ENCODE measurements at regions not wholly inside any gene's neighbourhood (a gene's known extent, or its start where the extent isn't known, plus 50 kb on each side); places are given as distances from the start of the nearest gene placed in this dataset.

DNA sequence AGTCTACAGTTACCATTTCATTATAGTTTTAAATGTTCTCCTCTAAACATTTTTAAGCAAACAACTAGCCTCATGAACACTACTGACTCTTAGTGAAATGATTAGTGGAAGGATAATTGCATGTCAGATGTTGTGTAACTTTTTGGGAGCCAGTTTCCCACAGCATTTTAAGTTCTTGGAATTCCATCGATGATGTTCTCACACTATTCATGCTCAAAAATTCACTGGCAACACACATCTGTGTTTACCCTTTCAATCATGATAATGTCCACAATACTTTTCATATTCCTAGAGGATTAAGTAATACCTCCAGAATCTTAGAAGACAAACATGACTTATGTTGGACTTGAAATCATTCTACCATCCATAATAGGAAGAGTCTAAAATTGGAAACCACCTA lies 678.1 kb upstream of the ID4 start:
- Histone ChIP-seq H3K9ac (replicated peaks; ENCODE audit: extremely low read depth, insufficient read depth, low read length) (no peak overlapping the region), H3K9me1 (replicated peaks; ENCODE audit: control insufficient read depth, extremely low read depth, insufficient read depth, low read length) (no peaks in the 10 kb centered on the region), H3K4me2 (ENCODE audit: insufficient read depth, low read length) (no peak overlapping the region), H2AFZ (ENCODE audit: low read depth, low read length) (no peak overlapping the region), H3K79me2 (ENCODE audit: control insufficient read depth, insufficient read depth, low read length) (no peaks in the 10 kb centered on the region), H3K9me3 (replicated peaks; ENCODE audit: control insufficient read depth, insufficient read depth, low read length) (peaks cover 3% of the 10 kb centered on the region), H3K36me3 (ENCODE audit: control insufficient read depth in 2 of 2, extremely low read depth in 1 of 2, insufficient read depth in 2 of 2, low read length in 2 of 2) (no peaks in the 10 kb centered on the region), H3K27me3 (ENCODE audit: control insufficient read depth in 2 of 2, insufficient read depth in 2 of 2, low read length in 2 of 2) (no peaks in the 10 kb centered on the region), H3K4me3 (replicated peaks in 1 of 3; ENCODE audit: insufficient read depth in 1 of 3, low read depth in 1 of 3, low read length in 3 of 3) (no peak overlapping the region), H3K4me1 (ENCODE audit: control insufficient read depth, extremely low read depth, insufficient read depth, low read length) (no peaks in the 10 kb centered on the region), H4K20me1 (replicated peaks; ENCODE audit: control insufficient read depth, extremely low read depth, insufficient read depth, low read length) (no peaks in the 10 kb centered on the region), H3K27ac (ENCODE audit: insufficient read depth, low read depth, low read length) (no peak overlapping the region)
- CTCF ChIA-PET = no interaction called here
- DNase-seq (ENCODE audit: low read depth, low spot score) (no peak), FAIRE-seq (no peak)
- POLR2A ChIA-PET = no interaction called here
- TF ChIP-seq FOS (IDR thresholded peaks at IDR 0.05; ENCODE audit: borderline replicate concordance, insufficient read depth, low read length) (no peak), MYC (IDR thresholded peaks at IDR 0.05; ENCODE audit: low read depth, low read length) (no peak), POLR2A (IDR thresholded peaks at IDR 0.05; ENCODE audit: low read depth, low read length) (no peak), EZH2 (IDR thresholded peaks at IDR 0.05; ENCODE audit: borderline replicate concordance, low read depth, low read length, severe bottlenecking) (no peak), CTCF (IDR thresholded peaks at IDR 0.05; ENCODE audit: extremely low read depth in 1 of 2, insufficient read depth in 1 of 2, low read depth in 1 of 2, low read length in 2 of 2) (no peak)
- TF ChIP-seq, protein P1, sequence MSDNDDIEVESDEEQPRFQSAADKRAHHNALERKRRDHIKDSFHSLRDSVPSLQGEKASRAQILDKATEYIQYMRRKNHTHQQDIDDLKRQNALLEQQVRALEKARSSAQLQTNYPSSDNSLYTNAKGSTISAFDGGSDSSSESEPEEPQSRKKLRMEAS (IDR thresholded peaks at IDR 0.05; ENCODE audit: insufficient read depth, insufficient read length) = no peak
- dilution Hi-C loops (cut with MboI; ENCODE audit: extremely low pct_ligation_motif_present, low sequenced_read_pairs) = no loop called here
- intact Hi-C loops (cut with micrococcal nuclease) = no loop called here
- BruUV-seq (replicated peaks) = no TSS peak

DNA sequence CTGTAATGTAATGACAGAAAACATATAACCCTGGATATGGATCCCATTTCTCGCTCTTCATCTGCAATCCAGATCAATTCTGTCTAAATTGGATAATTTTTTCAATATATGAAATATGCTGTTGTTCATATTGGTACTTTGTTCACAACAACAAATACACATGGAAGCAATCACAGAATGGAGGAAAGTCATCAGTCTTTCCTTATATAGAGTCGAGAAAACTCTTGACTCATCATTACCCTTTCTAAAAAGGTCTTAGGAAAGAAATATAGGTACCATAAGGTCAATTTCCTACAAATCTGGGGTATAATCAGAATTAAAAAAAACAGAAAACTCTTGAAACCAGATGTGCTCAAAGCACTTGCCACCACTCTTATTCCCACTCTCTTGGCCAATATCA lies 677.6 kb upstream of the ID4 start:
- no peaks in the 10 kb centered on the region for H3K36me3 ChIP-seq (ENCODE audit: control insufficient read depth in 2 of 2, extremely low read depth in 1 of 2, insufficient read depth in 2 of 2, low read length in 2 of 2)
- H3K4me2 ChIP-seq (ENCODE audit: insufficient read depth, low read length) = no peak overlapping the region
- H3K27ac ChIP-seq (ENCODE audit: insufficient read depth, low read depth, low read length) = no peak overlapping the region
- H3K4me1 ChIP-seq (ENCODE audit: control insufficient read depth, extremely low read depth, insufficient read depth, low read length) = no peaks in the 10 kb centered on the region
- H4K20me1 ChIP-seq (replicated peaks; ENCODE audit: control insufficient read depth, extremely low read depth, insufficient read depth, low read length) = no peaks in the 10 kb centered on the region
- H3K4me3 ChIP-seq (replicated peaks in 1 of 3; ENCODE audit: insufficient read depth in 1 of 3, low read depth in 1 of 3, low read length in 3 of 3) = no peak overlapping the region
- H3K9me1 ChIP-seq (replicated peaks; ENCODE audit: control insufficient read depth, extremely low read depth, insufficient read depth, low read length) = no peaks in the 10 kb centered on the region
- no peak for FAIRE-seq
- CTCF ChIA-PET = no interaction called here
- no peak overlapping the region for H3K9ac ChIP-seq (replicated peaks; ENCODE audit: extremely low read depth, insufficient read depth, low read length)
- POLR2A ChIA-PET = no interaction called here
- BruUV-seq (replicated peaks) = no TSS peak
- no peak for DNase-seq (ENCODE audit: low read depth, low spot score)
- no peaks in the 10 kb centered on the region for H3K27me3 ChIP-seq (ENCODE audit: control insufficient read depth in 2 of 2, insufficient read depth in 2 of 2, low read length in 2 of 2)
- H2AFZ ChIP-seq (ENCODE audit: low read depth, low read length) = no peak overlapping the region
- dilution Hi-C loops (cut with MboI; ENCODE audit: extremely low pct_ligation_motif_present, low sequenced_read_pairs) (no loop called here), intact Hi-C loops (cut with micrococcal nuclease) (no loop called here)
- no peak for TF ChIP-seq MYC (IDR thresholded peaks at IDR 0.05; ENCODE audit: low read depth, low read length)
- no peak for TF ChIP-seq CTCF (IDR thresholded peaks at IDR 0.05; ENCODE audit: extremely low read depth in 1 of 2, insufficient read depth in 1 of 2, low read depth in 1 of 2, low read length in 2 of 2)
- TF ChIP-seq, protein P1 (IDR thresholded peaks at IDR 0.05; ENCODE audit: insufficient read depth, insufficient read length) = no peak
- no peak for TF ChIP-seq GATA2 (IDR thresholded peaks at IDR 0.05; ENCODE audit: insufficient read depth, insufficient read length, low read depth, low read length)
- no peak for TF ChIP-seq FOS (IDR thresholded peaks at IDR 0.05; ENCODE audit: borderline replicate concordance, insufficient read depth, low read length)
- no peak for TF ChIP-seq EZH2 (IDR thresholded peaks at IDR 0.05; ENCODE audit: borderline replicate concordance, low read depth, low read length, severe bottlenecking)
- no peak for TF ChIP-seq JUN (IDR thresholded peaks at IDR 0.05; ENCODE audit: borderline replicate concordance, insufficient read depth, insufficient read length, low read depth)
- TF ChIP-seq POLR2AphosphoS5 (IDR thresholded peaks at IDR 0.05; ENCODE audit: insufficient read depth, low read depth, low read length) = no peak
- TF ChIP-seq POLR2A (IDR thresholded peaks at IDR 0.05; ENCODE audit: low read depth, low read length) = no peak
- H3K79me2 ChIP-seq (ENCODE audit: control insufficient read depth, insufficient read depth, low read length) = no peaks in the 10 kb centered on the region
- peaks cover 3% of the 10 kb centered on the region for H3K9me3 ChIP-seq (replicated peaks; ENCODE audit: control insufficient read depth, insufficient read depth, low read length)

All from endothelial cell of umbilical vein (primary cell).